Thoracic aorta (tissue), 2 donors: ENCODE measurements at regions not wholly inside any gene's neighbourhood (a gene's known extent, or its start where the extent isn't known, plus 50 kb on each side); places are given as distances from the start of the nearest gene placed in this dataset.

ENCODE experiments used
- ATAC-seq: fragments of 150-250 bp; one replicate; pipeline ENCODE4 v1.8.0; 2017; ENCODE audit warnings: low read depth; ENCODE audit not compliant: insufficient number of reproducible peaks, low FRiP score
- DNase-seq: peaks from one replicate; pipeline ENCODE4 v3.0.0-alpha.2; 2020; ENCODE audit warnings: low spot score
- H3K27ac ChIP-seq, 2 donors: fragments of 200-600 bp; sonication (generic); 1 replicate in 1 of 2; 2 replicates in 1 of 2; pipeline ENCODE4 v1.5.1; 2016; ENCODE audit warnings: mild to moderate bottlenecking in 2 of 2, moderate library complexity in 2 of 2
- H3K27me3 ChIP-seq: fragments of 200-600 bp; sonication (generic); replicated peaks from 2 replicates; pipeline ENCODE4 v1.6.0; 2016; ENCODE audit warnings: mild to moderate bottlenecking; ENCODE audit not compliant: insufficient read depth
- H3K36me3 ChIP-seq: fragments of 200-600 bp; sonication (generic); one replicate; pipeline ENCODE4 v1.5.1; 2016
- H3K4me1 ChIP-seq, 2 donors: fragments of 200-600 bp; sonication (generic); 1 replicate in 1 of 2; 2 replicates in 1 of 2; pipeline versions ENCODE4 v1.5.1 to v1.6.0; 2016; ENCODE audit warnings: low read depth in 2 of 2, mild to moderate bottlenecking in 1 of 2; ENCODE audit not compliant: control insufficient read depth in 1 of 2
- H3K4me3 ChIP-seq: fragments of 200-600 bp; sonication (generic); 2 replicates; pipeline ENCODE4 v1.5.1; 2016; ENCODE audit warnings: mild to moderate bottlenecking
- H3K9me3 ChIP-seq: fragments of 200-600 bp; sonication (generic); 2 replicates; pipeline ENCODE4 v1.5.1; 2016
- TF ChIP-seq, protein P1 (sequence below): fragments of 200-600 bp; sonication (generic); IDR thresholded peaks from one replicate; pipeline ENCODE4 v1.5.1; 2019; ENCODE audit warnings: antibody characterized with exemption

DNA sequence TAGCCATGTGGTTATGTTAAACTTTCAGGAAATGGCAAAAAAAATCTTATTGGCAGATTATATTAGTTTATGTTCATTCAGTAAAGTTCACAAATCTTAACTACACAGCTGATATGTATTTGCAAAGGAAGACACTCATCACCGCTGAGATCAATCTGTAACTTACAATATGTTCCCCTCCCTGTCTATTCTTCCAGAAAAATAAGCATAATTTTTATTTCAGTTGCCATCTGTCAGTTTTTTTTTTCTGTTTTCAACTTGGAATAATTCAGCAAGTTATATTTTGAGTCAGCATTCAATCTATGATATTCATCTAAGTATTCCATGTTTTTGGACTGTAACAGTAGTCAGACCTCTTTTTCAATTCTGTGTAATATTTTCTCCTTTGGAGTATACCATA is 1019.9 kb upstream of the PTPRD start:
- TF ChIP-seq, protein P1, sequence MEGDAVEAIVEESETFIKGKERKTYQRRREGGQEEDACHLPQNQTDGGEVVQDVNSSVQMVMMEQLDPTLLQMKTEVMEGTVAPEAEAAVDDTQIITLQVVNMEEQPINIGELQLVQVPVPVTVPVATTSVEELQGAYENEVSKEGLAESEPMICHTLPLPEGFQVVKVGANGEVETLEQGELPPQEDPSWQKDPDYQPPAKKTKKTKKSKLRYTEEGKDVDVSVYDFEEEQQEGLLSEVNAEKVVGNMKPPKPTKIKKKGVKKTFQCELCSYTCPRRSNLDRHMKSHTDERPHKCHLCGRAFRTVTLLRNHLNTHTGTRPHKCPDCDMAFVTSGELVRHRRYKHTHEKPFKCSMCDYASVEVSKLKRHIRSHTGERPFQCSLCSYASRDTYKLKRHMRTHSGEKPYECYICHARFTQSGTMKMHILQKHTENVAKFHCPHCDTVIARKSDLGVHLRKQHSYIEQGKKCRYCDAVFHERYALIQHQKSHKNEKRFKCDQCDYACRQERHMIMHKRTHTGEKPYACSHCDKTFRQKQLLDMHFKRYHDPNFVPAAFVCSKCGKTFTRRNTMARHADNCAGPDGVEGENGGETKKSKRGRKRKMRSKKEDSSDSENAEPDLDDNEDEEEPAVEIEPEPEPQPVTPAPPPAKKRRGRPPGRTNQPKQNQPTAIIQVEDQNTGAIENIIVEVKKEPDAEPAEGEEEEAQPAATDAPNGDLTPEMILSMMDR: no peak
- Histone ChIP-seq H3K4me3 (no peak overlapping the region), H3K9me3 (no peaks in the 10 kb centered on the region), H3K27ac (no peak overlapping the region), H3K27me3 (no peaks in the 10 kb centered on the region), H3K4me1 (no peaks in the 10 kb centered on the region), H3K36me3 (no peaks in the 10 kb centered on the region)
- DNase-seq: no peak
- no peak for ATAC-seq

DNA sequence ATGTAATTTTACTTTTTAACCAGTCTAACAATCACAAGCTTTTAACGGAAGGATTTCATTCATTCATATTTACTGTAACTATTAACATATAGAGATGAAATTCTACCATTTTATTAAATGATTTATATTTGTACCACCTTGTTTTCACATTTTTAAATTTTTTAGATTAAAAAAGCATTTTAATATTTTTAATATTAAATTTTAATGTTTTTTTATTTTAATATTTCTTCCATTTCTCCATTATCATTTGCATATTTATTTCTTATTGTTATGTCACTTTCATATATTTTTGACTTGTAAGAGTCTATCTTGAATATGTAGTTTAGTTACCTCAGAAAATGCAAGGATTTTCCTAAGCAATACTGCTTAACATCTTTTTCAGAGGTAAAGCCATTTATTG is 1034.0 kb upstream of the PTPRD start:
- Histone ChIP-seq H3K27me3 (no peaks in the 10 kb centered on the region), H3K9me3 (no peaks in the 10 kb centered on the region), H3K4me3 (no peak overlapping the region), H3K36me3 (no peaks in the 10 kb centered on the region), H3K27ac (no peak overlapping the region), H3K4me1 (no peaks in the 10 kb centered on the region)
- TF ChIP-seq, protein P1: no peak
- ATAC-seq (no peak), DNase-seq (no peak)

DNA sequence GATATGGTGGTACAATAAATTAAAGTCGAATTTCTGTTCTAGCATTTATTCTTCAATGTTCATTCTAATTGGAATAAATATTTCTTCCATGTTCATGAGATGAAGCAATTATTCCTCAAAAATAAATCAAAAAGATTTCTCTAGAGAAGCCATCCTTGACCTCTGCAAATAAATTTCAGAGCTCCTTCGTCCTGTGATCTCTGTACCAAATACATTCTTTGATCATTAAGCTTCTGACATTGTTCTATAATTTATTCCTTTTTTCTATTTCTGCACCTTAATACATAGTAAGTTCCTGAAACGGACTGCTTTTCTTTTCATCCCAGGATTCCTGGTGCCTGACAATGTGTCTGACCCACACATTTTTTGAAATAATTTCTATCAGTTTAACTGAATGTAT is 1039.3 kb upstream of the TYRP1 start:
- Histone ChIP-seq H3K4me3 (no peak overlapping the region), H3K36me3 (no peaks in the 10 kb centered on the region), H3K27ac (no peak overlapping the region), H3K9me3 (no peaks in the 10 kb centered on the region), H3K4me1 (no peaks in the 10 kb centered on the region), H3K27me3 (no peaks in the 10 kb centered on the region)
- ATAC-seq (no peak), DNase-seq (no peak)
- TF ChIP-seq, protein P1: no peak

DNA sequence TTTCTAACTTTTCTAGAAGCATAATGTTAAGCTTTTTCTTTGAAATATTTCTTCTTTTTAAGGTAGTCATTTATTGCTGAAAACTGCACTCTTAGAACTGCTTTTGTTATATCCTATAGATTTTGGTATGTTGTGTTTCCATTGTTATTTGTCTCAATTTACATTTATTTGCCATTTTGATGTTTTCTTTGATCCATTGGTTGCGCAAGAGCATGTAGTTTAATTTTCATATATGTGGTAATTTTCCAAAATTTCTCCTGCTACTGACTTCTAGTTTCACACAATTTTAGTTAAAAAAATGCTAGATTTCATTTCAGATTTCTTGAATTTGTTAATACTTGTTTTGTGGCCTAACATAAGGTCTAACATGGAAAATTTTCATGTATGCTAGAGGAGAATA is 1029.3 kb upstream of the TYRP1 start:
- no peaks in the 10 kb centered on the region for H3K4me1 ChIP-seq
- H3K27me3 ChIP-seq: no peaks in the 10 kb centered on the region
- TF ChIP-seq, protein P1: no peak
- H3K27ac ChIP-seq: no peak overlapping the region
- no peak for ATAC-seq
- no peak overlapping the region for H3K4me3 ChIP-seq
- no peaks in the 10 kb centered on the region for H3K9me3 ChIP-seq
- H3K36me3 ChIP-seq: no peaks in the 10 kb centered on the region
- DNase-seq: no peak

DNA sequence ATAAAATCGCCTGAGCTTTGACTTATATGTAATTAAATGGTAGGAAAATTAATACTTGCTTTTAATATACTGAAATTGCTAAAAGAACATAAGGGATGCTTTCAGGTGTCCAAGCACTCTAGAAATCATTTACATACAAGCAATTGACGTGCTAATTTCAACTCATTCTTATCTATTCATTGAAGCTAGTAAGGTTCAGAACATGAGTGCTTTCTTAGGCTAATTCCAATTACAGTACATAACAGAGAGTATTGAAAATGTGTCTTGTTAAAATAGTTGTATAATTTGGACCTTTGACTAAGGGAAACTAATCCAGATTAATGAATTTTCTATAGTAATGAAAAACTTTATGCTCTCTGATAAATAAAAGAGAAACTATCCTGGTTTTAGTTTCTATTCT is 1016.4 kb upstream of the TYRP1 start:
- no peak overlapping the region for H3K4me3 ChIP-seq
- no peak for DNase-seq
- H3K27ac ChIP-seq: no peak overlapping the region
- no peaks in the 10 kb centered on the region for H3K9me3 ChIP-seq
- H3K27me3 ChIP-seq: no peaks in the 10 kb centered on the region
- no peaks in the 10 kb centered on the region for H3K36me3 ChIP-seq
- H3K4me1 ChIP-seq: no peaks in the 10 kb centered on the region
- ATAC-seq: no peak
- TF ChIP-seq, protein P1: no peak
